HepG2 (cell line): ENCODE measurements at regions not wholly inside any gene's neighbourhood (a gene's known extent, or its start where the extent isn't known, plus 50 kb on each side); places are given as distances from the start of the nearest gene placed in this dataset.
A peak's percentile ranks its signal among the peaks of the same experiment; 100 is the strongest.

Experiments
- CBX1 ChIP-seq: IDR thresholded peaks from one replicate; pipeline ENCODE4 v1.6.1; 2016; ENCODE audit warnings: antibody characterized with exemption, low read depth
- CCDC6 ChIP-seq: sonication (generic); formaldehyde crosslinking; IDR thresholded peaks from 2 replicates; pipeline ENCODE4 v1.8.1; 2022; ENCODE audit warnings: mild to moderate bottlenecking, missing genetic modification reagents, moderate library complexity
- ESRRA ChIP-seq: sonication (generic); formaldehyde crosslinking; IDR thresholded peaks from 2 replicates; pipeline ENCODE4 v1.5.1; 2020; ENCODE audit warnings: mild to moderate bottlenecking, low read depth, missing genetic modification reagents
- EZH2 ChIP-seq: conservative IDR thresholded peaks from 2 replicates; pipeline ENCODE4 v1.6.1; 2012; ENCODE audit warnings: mild to moderate bottlenecking, low read depth, low read length, moderate library complexity
- GPBP1L1 ChIP-seq: sonication (generic); formaldehyde crosslinking; IDR thresholded peaks from 2 replicates; pipeline ENCODE4 v1.5.0; 2020; ENCODE audit warnings: mild to moderate bottlenecking, missing genetic modification reagents
- HMG20B ChIP-seq: conservative IDR thresholded peaks from 2 replicates; pipeline ENCODE4 v1.6.1; 2016; ENCODE audit warnings: missing genetic modification reagents, missing compliant biosample characterization
- HMGXB4 ChIP-seq, 2 experiments: sonication (generic) in 1 of 2; formaldehyde crosslinking in 1 of 2; IDR thresholded peaks; 2 replicates each; pipeline versions ENCODE4 v1.4.0 to v1.6.1; 2018 to 2020; ENCODE audit warnings: missing genetic modification reagents in 2 of 2, borderline replicate concordance in 1 of 2, low read depth in 1 of 2, mild to moderate bottlenecking in 1 of 2, missing biosample characterization in 1 of 2
- MEIS2 ChIP-seq: sonication (generic); formaldehyde crosslinking; IDR thresholded peaks from 2 replicates; pipeline ENCODE4 v1.9.0; 2021; ENCODE audit warnings: mild to moderate bottlenecking, missing genetic modification reagents
- NFYB ChIP-seq: sonication (generic); formaldehyde crosslinking; IDR thresholded peaks from 2 replicates; pipeline ENCODE4 v1.4.0; 2020; ENCODE audit warnings: missing genetic modification reagents
- PLRG1 ChIP-seq: fragments of 450-650 bp; conservative IDR thresholded peaks from 2 replicates; pipeline ENCODE4 v1.6.1; 2016
- RORA ChIP-seq: sonication (generic); formaldehyde crosslinking; IDR thresholded peaks from 2 replicates; pipeline ENCODE4 v1.5.0; 2020; ENCODE audit warnings: mild to moderate bottlenecking, missing genetic modification reagents, moderate library complexity
- SIX4 ChIP-seq: sonication (generic); formaldehyde crosslinking; IDR thresholded peaks from 2 replicates; pipeline ENCODE4 v1.4.0; 2020; ENCODE audit warnings: missing genetic modification reagents
- SNAI1 ChIP-seq: sonication (generic); formaldehyde crosslinking; IDR thresholded peaks from 2 replicates; pipeline ENCODE4 v1.5.0; 2020; ENCODE audit warnings: mild to moderate bottlenecking, missing genetic modification reagents, borderline replicate concordance
- SOX5 ChIP-seq: IDR thresholded peaks from 2 replicates; pipeline ENCODE4 v1.6.1; 2016; ENCODE audit warnings: borderline replicate concordance
- STAG1 ChIP-seq: sonication (generic); formaldehyde crosslinking; IDR thresholded peaks from 2 replicates; pipeline ENCODE4 v1.4.0; 2020; ENCODE audit warnings: missing genetic modification reagents
- WIZ ChIP-seq: sonication (generic); formaldehyde crosslinking; IDR thresholded peaks from 2 replicates; pipeline ENCODE4 v1.5.1; 2020; ENCODE audit warnings: mild to moderate bottlenecking, missing genetic modification reagents
- ZBTB44 ChIP-seq: sonication (generic); formaldehyde crosslinking; IDR thresholded peaks from 2 replicates; pipeline ENCODE4 v1.4.0; 2020; ENCODE audit warnings: missing genetic modification reagents
- ZKSCAN1 ChIP-seq: fragments of 150-350 bp; IDR thresholded peaks from 2 replicates; pipeline ENCODE4 v1.6.1; 2014; ENCODE audit warnings: low read length
- ZNF143 ChIP-seq: sonication (generic); formaldehyde crosslinking; IDR thresholded peaks from 2 replicates; pipeline ENCODE4 v1.4.0; 2020; ENCODE audit warnings: missing genetic modification reagents
- ZNF263 ChIP-seq: sonication (generic); formaldehyde crosslinking; IDR thresholded peaks from 2 replicates; pipeline ENCODE4 v1.4.0; 2020; ENCODE audit warnings: missing genetic modification reagents
- ZNF280B ChIP-seq: sonication (generic); formaldehyde crosslinking; IDR thresholded peaks from 2 replicates; pipeline ENCODE4 v1.5.0; 2020; ENCODE audit warnings: missing genetic modification reagents, mild to moderate bottlenecking, borderline replicate concordance
- ZNF496 ChIP-seq: sonication (generic); formaldehyde crosslinking; IDR thresholded peaks from 2 replicates; pipeline ENCODE4 v1.8.1; 2023; ENCODE audit warnings: mild to moderate bottlenecking, moderate library complexity, missing genetic modification reagents; ENCODE audit not compliant: insufficient replicate concordance
- ZNF547 ChIP-seq: sonication (generic); formaldehyde crosslinking; IDR thresholded peaks from 2 replicates; pipeline ENCODE4 v1.5.1; 2020; ENCODE audit warnings: mild to moderate bottlenecking, missing genetic modification reagents
- ZNF737 ChIP-seq: sonication (generic); formaldehyde crosslinking; IDR thresholded peaks from 2 replicates; pipeline ENCODE4 v1.5.0; 2020; ENCODE audit warnings: missing genetic modification reagents, mild to moderate bottlenecking, borderline replicate concordance

GRCh38 chr6:28673787-28674671 is 148.3 kb downstream of the GPX5 start (continued):
- TF ChIP-seq ZNF280B (no peak), MEIS2 (CRISPR knock-in tag) (no peak; the same call in 1 of the 2 replicates), CCDC6 (CRISPR knock-in tag) (peak; percentile 73), SOX5 (CRISPR knock-in tag) (peak; percentile 35; the same call in 1 of the 2 replicates), PLRG1 (no peak), HMG20B (CRISPR knock-in tag) (0 out of 2 replicates have a peak, but pooled peaks have one; percentile 26), RORA (CRISPR knock-in tag) (no peak), ZNF143 (no peak), EZH2 (no peak), WIZ (CRISPR knock-in tag) (no peak), GPBP1L1 (CRISPR knock-in tag) (no peak), ZNF547 (no peak), ESRRA (CRISPR knock-in tag) (no peak), SNAI1 (CRISPR knock-in tag) (no peak), ZNF737 (no peak), SIX4 (no peak), ZBTB44 (no peak), NFYB (CRISPR knock-in tag) (peak; percentile 17; the same call in 1 of the 2 replicates), HMGXB4 (CRISPR knock-in tag; IDR thresholded peaks at IDR 0.05; ENCODE audit: borderline replicate concordance in 1 of 2, low read depth in 1 of 2) (peak; percentile 95 to 96), ZNF263 (CRISPR knock-in tag) (peak; percentile 16; the same call in 1 of the 2 replicates), STAG1 (CRISPR knock-in tag) (no peak), ZNF496 (CRISPR knock-in tag) (no peak), CBX1 (peak; percentile 43), ZKSCAN1 (no peak)
